ENCODE measurements at regions not wholly inside any gene's neighbourhood (a gene's known extent, or its start where the extent isn't known, plus 50 kb on each side); places are given as distances from the start of the nearest gene placed in this dataset.

GRCh38 chr22:48615171-48616008 is 1212.3 kb downstream of the BRD1 start:
- no peak for TF ChIP-seq CTCF (conservative IDR thresholded peaks at IDR 0.05; ENCODE audit: low read depth in 2 of 2)
- TF ChIP-seq REST (IDR thresholded peaks at IDR 0.05; ENCODE audit: unreplicated experiment): no peak
- no peak for TF ChIP-seq EZH2phosphoT487 (IDR thresholded peaks at IDR 0.05; ENCODE audit: unreplicated experiment)
- TF ChIP-seq EZH2 (IDR thresholded peaks at IDR 0.05; ENCODE audit: low read depth, unreplicated experiment): no peak
- TF ChIP-seq POLR2AphosphoS5 (IDR thresholded peaks at IDR 0.05; ENCODE audit: low read depth): no peak
- no peak for TF ChIP-seq ZNF114 (CRISPR knock-in tag; IDR thresholded peaks at IDR 0.05)
- no peak for TF ChIP-seq CREB1 (CRISPR knock-in tag; IDR thresholded peaks at IDR 0.05; ENCODE audit: low read depth)
- no peak for TF ChIP-seq ZNF462 (CRISPR knock-in tag; IDR thresholded peaks at IDR 0.05)
- TF ChIP-seq ETS1 (IDR thresholded peaks at IDR 0.05): no peak
- no peak for TF ChIP-seq STAT1 (IDR thresholded peaks at IDR 0.05; ENCODE audit: unreplicated experiment)
- TF ChIP-seq ZNF331 (CRISPR knock-in tag; IDR thresholded peaks at IDR 0.05; ENCODE audit: low read depth): no peak
- no peak for TF ChIP-seq JUNB (IDR thresholded peaks at IDR 0.05; ENCODE audit: unreplicated experiment)
- no peak for TF ChIP-seq NANOG (IDR thresholded peaks at IDR 0.05; ENCODE audit: borderline replicate concordance)

Data from GM23338 (cell line).